EL (cell line): ENCODE measurements at regions not wholly inside any gene's neighbourhood (a gene's known extent, or its start where the extent isn't known, plus 50 kb on each side); places are given as distances from the start of the nearest gene placed in this dataset.

Experiments
- DNase-seq: peaks from one replicate; pipeline ENCODE4 v3.0.0-alpha.2; 2016

GRCh38 chr4:13316354-13316753, 167.8 kb downstream of the RAB28 start:
- DNase-seq: no peak

- no peak for DNase-seq
Measured at GRCh38 chr4:13313856-13314255, 170.3 kb downstream of the RAB28 start.

- DNase-seq: no peak
Measured at GRCh38 chr4:13312264-13312663, 171.9 kb downstream of the RAB28 start.

GRCh38 chr4:13309751-13310150, 174.4 kb downstream of the RAB28 start:
- DNase-seq: no peak

- no peak for DNase-seq
Measured at GRCh38 chr4:13306356-13306755, 177.8 kb downstream of the RAB28 start.

- DNase-seq: no peak
Measured at GRCh38 chr4:13302876-13303275, 181.3 kb downstream of the RAB28 start.

GRCh38 chr4:13299343-13299742, 184.8 kb downstream of the RAB28 start:
- no peak for DNase-seq

GRCh38 chr4:13298655-13299054, 185.5 kb downstream of the RAB28 start:
- no peak for DNase-seq

GRCh38 chr4:13296986-13297385, 187.2 kb downstream of the RAB28 start:
- no peak for DNase-seq

- DNase-seq: no peak
Measured at GRCh38 chr4:13294961-13295605, 189.1 kb downstream of the RAB28 start.

GRCh38 chr4:13292372-13292771, 191.8 kb downstream of the RAB28 start:
- no peak for DNase-seq

- DNase-seq: peak; percentile 69
Measured at GRCh38 chr4:13289391-13289790, 194.7 kb downstream of the RAB28 start.

- DNase-seq: peak; percentile 15
Measured at GRCh38 chr4:13285336-13285735, 198.8 kb downstream of the RAB28 start.

- no peak for DNase-seq
Measured at GRCh38 chr4:13284932-13285331, 199.2 kb downstream of the RAB28 start.

- DNase-seq: no peak
Measured at GRCh38 chr4:13276357-13276756, 207.8 kb downstream of the RAB28 start.

GRCh38 chr4:13268703-13269102, 215.4 kb downstream of the RAB28 start:
- no peak for DNase-seq

GRCh38 chr4:13268165-13268564, 216.0 kb downstream of the RAB28 start:
- DNase-seq: no peak

- DNase-seq: no peak
Measured at GRCh38 chr4:13267091-13267490, 217.0 kb downstream of the RAB28 start.

- no peak for DNase-seq
Measured at GRCh38 chr4:13266687-13267086, 217.5 kb downstream of the RAB28 start.

GRCh38 chr4:13263967-13264525, 220.1 kb downstream of the RAB28 start:
- DNase-seq: peak; percentile 31

- no peak for DNase-seq
Measured at GRCh38 chr4:13262816-13263215, 221.3 kb downstream of the RAB28 start.

GRCh38 chr4:13261486-13262257, 222.5 kb downstream of the RAB28 start:
- DNase-seq: no peak

- no peak for DNase-seq
Measured at GRCh38 chr4:13260513-13260912, 223.6 kb downstream of the RAB28 start.

- DNase-seq: no peak
Measured at GRCh38 chr4:13250263-13250662, 233.9 kb downstream of the RAB28 start.
